ENCODE measurements at regions not wholly inside any gene's neighbourhood (a gene's known extent, or its start where the extent isn't known, plus 50 kb on each side); places are given as distances from the start of the nearest gene placed in this dataset.

- no peak for DNase-seq (ENCODE audit: extremely low spot score)
- ChIA-PET POLR2A (no interaction called here), CTCF (no interaction called here)
- no peak for TF ChIP-seq CTCF (IDR thresholded peaks at IDR 0.05; ENCODE audit: control extremely low read depth, extremely low read depth, low read depth, missing control alignments)
These were observed 379.4 kb downstream of the TNS1 start for GRCh38 chr2:217623281-217623912.

GRCh38 chr2:217622205-217623060 is 380.4 kb downstream of the TNS1 start:
- ChIA-PET CTCF (interaction anchor here (1.1 kb wide), 1 partner anchor 13 kb away, joined by 4 read pairs; no protein-coding TSS in a partner anchor), POLR2A (interaction anchor here (0.7 kb wide), 1 partner anchor 24 kb away, joined by 3 read pairs; no protein-coding TSS in a partner anchor)
- TF ChIP-seq CTCF (IDR thresholded peaks at IDR 0.05; ENCODE audit: control extremely low read depth, extremely low read depth, low read depth, missing control alignments), result no peak
- no peak for DNase-seq (ENCODE audit: extremely low spot score)

GRCh38 chr2:217621391-217621801 is 381.4 kb downstream of the TNS1 start:
- no peak for TF ChIP-seq CTCF (IDR thresholded peaks at IDR 0.05; ENCODE audit: control extremely low read depth, extremely low read depth, low read depth, missing control alignments)
- POLR2A ChIA-PET, result no interaction called here
- DNase-seq (ENCODE audit: extremely low spot score), result no peak
- CTCF ChIA-PET, result interaction anchor here (0.8 to 1.1 kb wide), 3 partner anchors 9 to 29 kb away, joined by 3 to 4 read pairs (median 3); no protein-coding TSS in a partner anchor

- no peak for TF ChIP-seq CTCF (IDR thresholded peaks at IDR 0.05; ENCODE audit: control extremely low read depth, extremely low read depth, low read depth, missing control alignments)
- ChIA-PET CTCF (interaction anchor here (1.1 to 2.6 kb wide), 4 partner anchors 11 to 37 kb away, joined by 3 to 8 read pairs (median 3); no protein-coding TSS in a partner anchor), POLR2A (no interaction called here)
- no peak for DNase-seq (ENCODE audit: extremely low spot score)
These were observed 384.1 kb downstream of the TNS1 start for GRCh38 chr2:217618744-217619143.

GRCh38 chr2:217617616-217618022 is 385.2 kb downstream of the TNS1 start:
- no peak for DNase-seq (ENCODE audit: extremely low spot score)
- TF ChIP-seq CTCF (IDR thresholded peaks at IDR 0.05; ENCODE audit: control extremely low read depth, extremely low read depth, low read depth, missing control alignments), result no peak
- ChIA-PET POLR2A (no interaction called here), CTCF (no interaction called here)

- no peak for DNase-seq (ENCODE audit: extremely low spot score)
- ChIA-PET CTCF (no interaction called here), POLR2A (no interaction called here)
- no peak for TF ChIP-seq CTCF (IDR thresholded peaks at IDR 0.05; ENCODE audit: control extremely low read depth, extremely low read depth, low read depth, missing control alignments)
These were observed 385.9 kb downstream of the TNS1 start for GRCh38 chr2:217616936-217617335.

All from GM10248 (cell line).